ENCODE measurements at regions not wholly inside any gene's neighbourhood (a gene's known extent, or its start where the extent isn't known, plus 50 kb on each side); places are given as distances from the start of the nearest gene placed in this dataset.

- no peak for TF ChIP-seq ZNF354C (tag by site-specific recombination; IDR thresholded peaks at IDR 0.05; ENCODE audit: borderline replicate concordance, low read depth)
- no peak for TF ChIP-seq GLIS1 (tag by site-specific recombination; IDR thresholded peaks at IDR 0.05)
- no peak for TF ChIP-seq ZNF837 (tag by site-specific recombination; IDR thresholded peaks at IDR 0.05)
Measured at GRCh38 chr1:184322253-184322652, 64.6 kb upstream of the C1orf21 start (continued).

GRCh38 chr1:184324972-184325371 is 61.9 kb upstream of the C1orf21 start:
- no peak overlapping the region for H3K4me3 ChIP-seq (ENCODE audit: low read depth, low read length)
- H3K9me3 ChIP-seq (ENCODE audit: control insufficient read depth, insufficient read depth, low read depth, low read length), result no peaks in the 10 kb centered on the region
- POLR2A ChIA-PET, result no interaction called here
- H3K36me3 ChIP-seq (ENCODE audit: control insufficient read depth in 2 of 2, insufficient read depth in 1 of 2, low read length in 2 of 2), result no peaks in the 10 kb centered on the region
- no peaks in the 10 kb centered on the region for H3K4me1 ChIP-seq (ENCODE audit: control insufficient read depth, insufficient read depth, low read length)
- TF ChIP-seq ELK4 (IDR thresholded peaks at IDR 0.05; ENCODE audit: borderline replicate concordance, low read depth, low read length) (no peak), SCRT2 (tag by site-specific recombination; IDR thresholded peaks at IDR 0.05) (no peak), ZNF785 (tag by site-specific recombination; IDR thresholded peaks at IDR 0.05) (no peak), FEZF1 (tag by site-specific recombination; IDR thresholded peaks at IDR 0.05) (no peak), ZNF488 (tag by site-specific recombination; IDR thresholded peaks at IDR 0.05) (no peak), ZNF423 (tag by site-specific recombination; IDR thresholded peaks at IDR 0.05) (no peak), IKZF3 (tag by site-specific recombination; IDR thresholded peaks at IDR 0.05) (no peak), SCRT1 (tag by site-specific recombination; IDR thresholded peaks at IDR 0.05; ENCODE audit: borderline replicate concordance) (no peak), ZBTB10 (tag by site-specific recombination; IDR thresholded peaks at IDR 0.05) (no peak), ZNF692 (tag by site-specific recombination; IDR thresholded peaks at IDR 0.05) (no peak), ZNF571 (tag by site-specific recombination; IDR thresholded peaks at IDR 0.05) (no peak), PBX3 (CRISPR knock-in tag; IDR thresholded peaks at IDR 0.05) (no peak), ZNF202 (tag by site-specific recombination; IDR thresholded peaks at IDR 0.05; ENCODE audit: borderline replicate concordance) (no peak), ZNF449 (tag by site-specific recombination; IDR thresholded peaks at IDR 0.05) (no peak), KLF16 (tag by site-specific recombination; IDR thresholded peaks at IDR 0.05) (no peak), ZNF37A (tag by site-specific recombination; IDR thresholded peaks at IDR 0.05) (no peak), BCL11A (tag by site-specific recombination; IDR thresholded peaks at IDR 0.05; ENCODE audit: low read depth) (no peak)
- CTCF ChIA-PET, result no interaction called here
- H3K27ac ChIP-seq (ENCODE audit: extremely low read depth, low read depth, low read length), result no peak overlapping the region
